Panc1 (cell line): ENCODE measurements at regions not wholly inside any gene's neighbourhood (a gene's known extent, or its start where the extent isn't known, plus 50 kb on each side); places are given as distances from the start of the nearest gene placed in this dataset.

Source experiments
- CTCF ChIP-seq: fragments of 450-650 bp; IDR thresholded peaks from 2 replicates; pipeline ENCODE4 v1.5.1; 2017; ENCODE audit warnings: mild to moderate bottlenecking
- SIN3A ChIP-seq: IDR thresholded peaks from 2 replicates; pipeline ENCODE4 v1.6.1; 2012; ENCODE audit warnings: low read depth, mild to moderate bottlenecking, low read length, moderate library complexity, borderline replicate concordance; ENCODE audit not compliant: insufficient read depth

GRCh38 chr2:46241344-46241743 is 55.9 kb upstream of the EPAS1 start:
- TF ChIP-seq SIN3A (no peak), CTCF (no peak)
